ENCODE measurements at regions not wholly inside any gene's neighbourhood (a gene's known extent, or its start where the extent isn't known, plus 50 kb on each side); places are given as distances from the start of the nearest gene placed in this dataset.

DNA sequence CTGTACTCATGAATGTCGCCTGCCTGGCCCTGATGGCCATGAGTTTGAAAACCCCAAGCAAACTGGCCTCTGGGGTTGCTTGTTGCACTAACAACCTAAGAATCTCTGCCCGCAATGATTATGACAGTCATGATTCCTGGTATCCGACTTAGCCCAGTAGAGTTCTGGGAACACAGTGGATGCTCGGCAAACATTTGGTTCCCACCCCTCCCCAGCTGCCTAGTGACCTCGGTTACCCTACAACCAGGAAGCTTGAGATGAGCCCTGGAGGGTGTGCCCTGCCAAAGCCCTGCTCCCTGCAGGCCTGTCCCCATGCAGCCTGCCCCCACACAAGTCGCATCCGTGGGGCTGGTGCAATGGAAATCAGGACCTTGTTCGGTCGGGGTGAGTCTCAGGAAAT lies 76.0 kb upstream of the ZBTB40 start:
- DNase-seq (ENCODE audit: low spot score), result no peak
- ChIA-PET CTCF (no interaction called here), POLR2A (ENCODE audit: low non-redundant PET) (no interaction called here)
- TF ChIP-seq, protein P1, sequence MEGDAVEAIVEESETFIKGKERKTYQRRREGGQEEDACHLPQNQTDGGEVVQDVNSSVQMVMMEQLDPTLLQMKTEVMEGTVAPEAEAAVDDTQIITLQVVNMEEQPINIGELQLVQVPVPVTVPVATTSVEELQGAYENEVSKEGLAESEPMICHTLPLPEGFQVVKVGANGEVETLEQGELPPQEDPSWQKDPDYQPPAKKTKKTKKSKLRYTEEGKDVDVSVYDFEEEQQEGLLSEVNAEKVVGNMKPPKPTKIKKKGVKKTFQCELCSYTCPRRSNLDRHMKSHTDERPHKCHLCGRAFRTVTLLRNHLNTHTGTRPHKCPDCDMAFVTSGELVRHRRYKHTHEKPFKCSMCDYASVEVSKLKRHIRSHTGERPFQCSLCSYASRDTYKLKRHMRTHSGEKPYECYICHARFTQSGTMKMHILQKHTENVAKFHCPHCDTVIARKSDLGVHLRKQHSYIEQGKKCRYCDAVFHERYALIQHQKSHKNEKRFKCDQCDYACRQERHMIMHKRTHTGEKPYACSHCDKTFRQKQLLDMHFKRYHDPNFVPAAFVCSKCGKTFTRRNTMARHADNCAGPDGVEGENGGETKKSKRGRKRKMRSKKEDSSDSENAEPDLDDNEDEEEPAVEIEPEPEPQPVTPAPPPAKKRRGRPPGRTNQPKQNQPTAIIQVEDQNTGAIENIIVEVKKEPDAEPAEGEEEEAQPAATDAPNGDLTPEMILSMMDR (conservative IDR thresholded peaks at IDR 0.05; ENCODE audit: low read depth), result no peak
- H3K27ac ChIP-seq, result no peak overlapping the region

DNA sequence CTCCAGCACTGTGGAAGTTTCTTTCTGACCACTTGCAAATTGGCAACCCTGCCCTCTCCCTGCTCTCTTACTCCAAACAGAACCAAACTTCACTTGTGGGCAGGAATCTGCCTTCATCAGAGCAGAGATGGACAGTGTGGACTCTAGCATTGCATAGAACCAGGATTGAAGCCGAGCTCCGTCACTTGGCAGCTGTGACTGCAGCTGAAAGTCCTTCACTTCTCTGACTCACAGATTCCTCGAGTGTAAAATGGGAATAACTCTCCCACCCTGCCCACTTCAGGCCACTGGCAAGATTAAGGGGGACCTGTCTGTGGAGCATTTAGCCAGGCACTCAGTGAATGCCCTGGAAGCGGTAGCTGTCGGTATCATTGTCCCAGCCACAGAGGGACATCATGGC lies 75.7 kb upstream of the ZBTB40 start:
- ChIA-PET CTCF (no interaction called here), POLR2A (ENCODE audit: low non-redundant PET) (no interaction called here)
- no peak overlapping the region for H3K27ac ChIP-seq
- TF ChIP-seq, protein P1 (conservative IDR thresholded peaks at IDR 0.05; ENCODE audit: low read depth), result no peak
- DNase-seq (ENCODE audit: low spot score), result no peak

DNA sequence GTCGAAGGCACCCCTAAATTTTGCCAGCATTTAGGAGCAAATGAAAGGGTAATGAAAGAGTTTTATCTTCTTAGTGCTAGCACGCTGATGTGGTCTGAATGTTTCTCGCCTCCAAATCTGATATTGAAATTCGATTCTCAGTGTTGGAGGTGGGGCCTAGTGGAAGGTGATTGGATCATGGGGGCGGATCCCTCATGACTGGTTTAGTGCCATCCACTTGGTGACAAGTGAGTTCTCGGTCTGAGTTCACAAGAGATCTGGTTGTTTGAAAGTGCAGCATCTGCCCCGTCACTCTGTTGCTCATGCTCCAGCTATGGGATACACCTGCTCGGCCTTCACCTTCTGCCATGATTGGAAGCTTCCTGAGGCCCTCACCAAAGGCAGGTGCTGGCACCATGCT lies 75.1 kb upstream of the ZBTB40 start:
- TF ChIP-seq, protein P1 (conservative IDR thresholded peaks at IDR 0.05; ENCODE audit: low read depth), result no peak
- CTCF ChIA-PET, result no interaction called here
- POLR2A ChIA-PET (ENCODE audit: low non-redundant PET), result no interaction called here
- no peak overlapping the region for H3K27ac ChIP-seq
- no peak for DNase-seq (ENCODE audit: low spot score)

DNA sequence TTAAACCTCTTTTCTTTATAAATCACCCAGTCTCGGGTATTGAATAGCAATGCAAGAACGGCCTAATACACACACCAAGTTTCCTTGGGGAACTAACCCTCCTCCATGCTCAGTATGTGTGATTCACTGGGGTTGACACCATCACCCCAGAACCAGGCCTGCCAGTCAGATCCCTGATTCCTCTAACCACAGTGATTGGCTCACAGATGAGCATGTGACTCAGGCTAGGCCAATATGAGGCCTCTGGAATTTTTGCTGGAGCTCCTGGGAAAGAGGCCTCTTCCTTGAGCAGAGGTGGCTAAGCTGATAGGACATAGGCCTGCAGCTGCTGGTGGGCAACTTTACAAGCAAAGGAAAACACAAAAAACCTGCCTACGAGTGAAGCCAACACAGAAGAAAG lies 74.7 kb upstream of the ZBTB40 start:
- DNase-seq (ENCODE audit: low spot score), result peak; percentile 35
- no peak overlapping the region for H3K27ac ChIP-seq
- CTCF ChIA-PET, result no interaction called here
- POLR2A ChIA-PET (ENCODE audit: low non-redundant PET), result no interaction called here
- TF ChIP-seq, protein P1 (conservative IDR thresholded peaks at IDR 0.05; ENCODE audit: low read depth), result no peak

DNA sequence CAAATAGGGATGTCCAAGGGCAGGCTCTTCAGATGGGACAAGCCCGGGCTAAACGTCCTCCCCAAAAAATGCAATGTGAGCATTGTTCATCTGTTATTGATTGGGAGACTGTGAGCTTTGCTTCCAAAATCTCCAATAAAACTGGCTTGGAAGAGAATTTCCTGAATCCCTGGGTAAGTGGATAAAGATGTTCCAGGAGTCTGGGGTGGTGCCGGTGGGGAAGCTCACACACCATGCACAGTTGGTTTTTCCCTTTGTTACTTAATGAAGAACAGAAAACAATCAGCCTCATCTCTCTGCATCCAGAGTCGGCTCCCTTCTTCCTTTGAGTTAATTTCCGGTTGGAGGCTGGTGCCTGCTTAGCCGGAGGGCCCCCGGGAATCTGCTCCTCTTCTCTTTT lies 72.1 kb upstream of the ZBTB40 start:
- CTCF ChIA-PET, result no interaction called here
- no peak overlapping the region for H3K27ac ChIP-seq
- TF ChIP-seq, protein P1 (conservative IDR thresholded peaks at IDR 0.05; ENCODE audit: low read depth), result no peak
- no peak for DNase-seq (ENCODE audit: low spot score)
- POLR2A ChIA-PET (ENCODE audit: low non-redundant PET), result no interaction called here

DNA sequence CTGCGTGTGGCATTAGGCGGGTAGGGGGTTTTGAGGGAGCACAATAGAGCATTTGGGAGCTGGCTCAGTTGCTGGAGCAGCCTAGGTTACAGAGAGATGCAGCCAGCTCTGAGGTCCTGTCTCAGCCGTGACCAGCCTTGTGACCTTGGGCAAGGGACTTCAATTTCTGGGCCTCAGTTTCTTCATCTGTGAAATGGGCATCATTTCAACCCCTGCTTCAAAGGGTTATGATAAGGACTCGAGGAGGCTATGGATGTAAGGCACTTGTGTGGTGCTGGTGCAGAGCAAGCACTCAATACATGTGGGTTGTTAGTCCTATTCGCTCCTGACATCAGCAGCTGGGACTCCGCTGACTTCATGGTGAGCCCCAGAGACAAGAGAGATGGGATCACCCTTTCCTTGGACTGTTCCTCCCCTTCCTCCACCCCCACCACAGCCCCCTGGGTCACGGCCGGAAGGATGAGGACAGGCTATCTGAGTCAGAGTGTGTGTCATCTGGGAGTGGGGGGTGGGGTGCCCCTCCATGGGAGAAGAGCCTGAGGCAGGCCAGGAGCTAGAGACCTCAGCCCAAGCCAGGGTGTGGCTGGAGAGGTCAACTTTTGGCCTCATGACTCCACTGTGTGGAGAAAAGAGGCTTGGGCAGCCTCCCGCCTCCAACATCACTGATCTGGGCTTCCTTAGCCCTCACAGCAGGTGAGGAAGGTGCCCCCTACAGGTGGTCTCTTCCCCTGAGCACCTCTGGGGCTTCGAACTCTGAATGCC lies 71.4 kb upstream of the ZBTB40 start:
- ChIA-PET CTCF (interaction anchor here (0.6 kb wide), 1 partner anchor 1015 kb away, joined by 7 read pairs; no protein-coding TSS in a partner anchor), POLR2A (ENCODE audit: low non-redundant PET) (no interaction called here)
- peak; percentile 43 for DNase-seq (ENCODE audit: low spot score)
- H3K27ac ChIP-seq, result no peak overlapping the region
- TF ChIP-seq, protein P1 (conservative IDR thresholded peaks at IDR 0.05; ENCODE audit: low read depth), result no peak
